Amygdala (tissue), 56 donors: ENCODE measurements at regions not wholly inside any gene's neighbourhood (a gene's known extent, or its start where the extent isn't known, plus 50 kb on each side); places are given as distances from the start of the nearest gene placed in this dataset.
A peak's percentile ranks its signal among the peaks of the same experiment; 100 is the strongest.

ENCODE experiments used
- DNase-seq, 56 donors: peaks; one replicate each; lab custom pipeline; 2025; lab: John Stamatoyannopoulos, UW

DNA sequence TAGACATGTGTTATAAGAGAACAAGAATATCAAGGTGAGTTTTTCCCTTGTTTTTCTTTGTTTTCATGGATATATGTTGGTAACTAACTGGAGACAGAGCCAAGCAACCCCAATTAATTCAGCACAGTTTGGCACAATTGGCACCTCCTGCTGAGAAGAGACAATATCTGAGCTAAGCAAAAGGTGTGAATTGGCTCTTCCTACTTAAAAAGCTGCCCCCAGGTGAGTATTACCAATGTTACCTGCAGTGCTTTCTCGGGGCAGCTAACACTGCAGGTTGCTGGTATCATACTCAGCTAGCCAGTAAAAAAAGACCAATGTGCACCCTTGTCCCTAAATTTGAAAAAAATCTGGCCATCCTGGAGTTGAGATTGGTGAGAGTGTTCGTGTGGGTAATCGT lies 871.2 kb upstream of the TENM3 start:
- no peak for DNase-seq

GRCh38 chr4:181376058-181376457 lies 867.1 kb upstream of the TENM3 start:
- DNase-seq: no peak

DNA sequence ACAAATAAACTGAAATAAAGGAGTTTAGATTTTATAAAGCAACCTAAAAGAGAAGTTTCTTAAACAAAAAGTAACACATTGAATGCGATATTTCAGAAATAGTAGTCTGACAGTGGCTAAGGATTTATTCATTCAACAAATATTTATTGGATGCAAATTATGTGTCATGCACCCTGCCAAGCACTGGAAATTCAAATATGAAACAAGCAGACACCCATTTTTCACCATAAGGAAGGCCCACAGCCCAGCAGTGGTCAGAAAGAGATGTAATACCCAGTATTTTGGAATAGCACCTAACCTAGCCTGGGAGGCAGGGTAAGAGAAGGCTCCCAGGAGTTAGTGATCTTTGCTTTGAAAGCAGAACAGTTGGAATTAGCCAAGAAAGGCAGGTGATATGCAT lies 855.1 kb upstream of the TENM3 start:
- no peak for DNase-seq

- DNase-seq: no peak
Measured at GRCh38 chr4:181416966-181417365, 826.2 kb upstream of the TENM3 start.

DNA sequence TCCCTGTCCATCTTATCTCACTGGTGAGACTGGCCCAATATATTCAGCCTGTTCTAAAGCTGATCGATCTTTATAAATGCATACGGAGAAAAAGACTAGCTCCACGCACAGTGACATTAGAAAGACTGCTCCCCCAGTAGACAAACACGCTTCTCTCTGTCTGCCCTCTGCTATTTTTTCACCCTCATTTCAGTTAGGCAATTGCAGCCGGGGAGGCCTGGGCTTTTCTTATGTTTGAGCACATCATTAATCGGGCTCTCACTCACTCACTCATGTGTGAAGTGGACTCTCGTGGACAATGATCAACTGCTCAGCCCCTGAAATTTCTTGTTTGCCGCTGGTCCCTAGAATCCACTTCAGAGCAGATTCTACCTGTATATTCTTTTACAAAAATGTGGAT lies 824.7 kb upstream of the TENM3 start:
- DNase-seq: no peak

GRCh38 chr4:181420950-181421349 lies 822.3 kb upstream of the TENM3 start:
- DNase-seq: no peak

DNA sequence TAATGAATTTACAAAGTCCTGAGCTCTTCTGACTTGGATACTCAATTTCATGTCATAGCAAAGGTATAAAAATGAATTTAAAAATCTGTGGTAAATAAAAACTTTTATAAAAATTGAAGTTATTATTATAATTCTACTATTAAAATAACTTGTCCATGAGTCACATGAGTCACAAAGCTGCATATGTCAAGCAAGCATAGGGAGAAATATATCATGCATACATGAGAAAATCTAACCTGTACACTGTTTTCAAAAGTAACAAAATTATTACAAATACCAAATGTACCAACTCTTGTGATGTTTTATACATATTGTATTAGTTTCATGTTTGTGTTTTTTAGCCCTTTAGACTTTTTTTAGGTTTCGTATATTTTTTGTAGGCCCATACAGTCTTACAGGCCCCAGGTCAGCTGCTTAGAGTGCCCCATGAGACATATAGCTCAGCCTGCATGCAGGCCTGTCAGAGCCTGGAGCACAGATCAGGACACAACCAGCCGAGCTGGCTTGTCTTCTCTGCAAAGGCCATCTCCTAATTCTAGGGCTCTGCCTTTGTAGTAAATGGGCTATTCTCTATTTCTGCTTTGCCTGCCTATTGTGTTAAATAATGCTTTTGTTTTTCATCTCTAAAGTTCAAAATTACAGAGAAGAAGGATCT lies 818.7 kb upstream of the TENM3 start:
- DNase-seq: no peak

- DNase-seq: no peak
Measured at GRCh38 chr4:181427076-181427475, 816.1 kb upstream of the TENM3 start.

- DNase-seq: no peak
Measured at GRCh38 chr4:181431006-181431405, 812.2 kb upstream of the TENM3 start.

GRCh38 chr4:181431661-181432060 lies 811.5 kb upstream of the TENM3 start:
- no peak for DNase-seq

- DNase-seq: peak in 1 of 56 donors; percentile 0
Measured at GRCh38 chr4:181432335-181432734, 810.9 kb upstream of the TENM3 start.

DNA sequence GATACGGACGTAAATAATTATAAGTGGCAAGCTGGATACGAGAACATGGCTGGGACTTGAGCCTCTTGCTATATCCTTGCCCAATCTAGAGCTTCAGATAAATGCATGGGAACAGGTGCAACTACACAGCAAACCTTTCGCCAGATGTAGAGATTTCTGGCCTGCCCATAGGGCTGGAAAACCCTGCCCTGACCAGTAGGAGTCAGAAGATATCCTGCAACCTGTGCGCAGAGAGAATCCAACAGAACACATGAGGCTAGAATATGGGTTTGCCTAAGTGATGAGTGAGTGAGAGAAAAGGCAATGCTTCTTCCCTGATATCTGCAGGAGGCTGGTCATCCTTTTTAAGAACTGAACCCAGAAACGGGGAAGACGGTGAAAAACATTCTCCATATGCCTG lies 805.3 kb upstream of the TENM3 start:
- no peak for DNase-seq

DNA sequence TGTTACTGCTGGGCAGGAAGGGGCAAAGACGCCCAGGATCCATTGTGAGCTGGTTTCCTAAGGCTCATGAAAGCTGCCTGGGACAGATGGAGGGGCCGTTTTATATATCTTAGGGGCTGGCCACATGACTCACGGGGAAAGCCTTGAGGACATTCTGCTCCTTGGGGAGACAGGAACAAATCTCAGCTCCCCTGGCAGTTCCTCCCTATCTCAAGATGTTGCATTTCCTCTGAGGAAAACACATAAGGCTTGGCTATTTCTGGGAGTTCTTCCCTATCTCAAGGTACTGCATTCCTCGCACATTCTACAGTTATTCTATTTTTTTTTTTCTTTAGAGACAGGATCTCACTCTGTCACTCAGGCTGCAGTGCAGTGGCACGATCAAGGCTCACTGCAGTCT lies 804.6 kb upstream of the TENM3 start:
- peak in 2 of 56 donors; percentile 7 to 10 for DNase-seq

DNA sequence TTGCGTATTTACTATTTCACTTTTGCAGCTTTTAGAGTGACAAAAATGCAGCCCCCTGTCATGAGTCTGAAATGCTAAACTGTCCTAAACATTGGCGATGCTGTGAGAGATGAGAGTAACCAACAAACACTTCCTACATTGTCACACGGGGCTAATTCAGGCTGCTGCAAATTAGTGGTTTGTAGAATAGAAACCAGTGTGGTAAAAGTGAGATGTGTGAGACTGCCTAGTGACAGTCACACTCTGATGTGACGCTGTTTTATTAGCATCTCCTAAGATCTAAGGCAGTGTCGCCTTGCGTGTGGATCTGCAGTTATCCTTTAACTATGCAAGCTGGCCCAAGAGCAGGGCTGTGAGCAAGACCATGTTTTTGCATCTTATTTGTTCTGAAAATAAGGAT lies 800.2 kb upstream of the TENM3 start:
- no peak for DNase-seq

DNA sequence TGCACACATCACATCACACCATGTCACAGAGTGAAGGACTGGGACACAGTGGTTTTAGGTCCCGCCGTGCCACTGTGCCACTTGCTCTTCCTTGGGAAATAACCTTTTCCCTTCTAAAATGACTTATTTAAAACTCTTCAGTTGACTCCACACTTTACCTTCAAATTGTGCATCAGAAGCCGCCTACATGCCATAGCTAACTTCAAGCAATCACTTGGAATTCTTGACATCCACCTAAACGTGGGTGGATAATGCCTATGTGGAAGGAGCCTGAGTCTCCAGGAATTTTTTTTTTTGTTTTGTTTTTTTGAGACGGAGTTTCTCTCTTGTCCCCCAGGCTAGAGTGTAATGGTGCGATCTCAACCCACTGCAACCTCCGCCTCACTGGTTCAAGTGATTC lies 777.4 kb upstream of the TENM3 start:
- DNase-seq: no peak

GRCh38 chr4:181468451-181468850 lies 774.8 kb upstream of the TENM3 start:
- no peak for DNase-seq

DNA sequence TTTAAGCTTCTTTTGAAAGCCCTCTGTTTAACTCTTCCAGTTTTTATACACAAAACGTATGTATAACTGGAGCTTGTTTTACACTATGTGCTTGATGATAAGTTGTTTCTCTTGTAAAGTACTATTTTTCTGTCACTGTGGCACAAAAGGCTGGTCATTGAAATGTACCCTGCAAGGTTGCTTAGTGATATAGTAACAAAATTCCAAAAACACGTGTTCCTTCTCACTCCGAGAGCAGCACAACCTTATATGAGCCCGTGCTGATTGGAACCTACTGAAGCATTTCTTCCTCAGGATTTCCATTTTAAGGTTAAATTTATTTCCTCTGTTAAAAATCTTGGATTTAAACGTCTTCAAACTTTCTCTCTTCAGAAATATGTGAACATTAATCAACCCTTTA lies 772.9 kb upstream of the TENM3 start:
- DNase-seq: no peak

DNA sequence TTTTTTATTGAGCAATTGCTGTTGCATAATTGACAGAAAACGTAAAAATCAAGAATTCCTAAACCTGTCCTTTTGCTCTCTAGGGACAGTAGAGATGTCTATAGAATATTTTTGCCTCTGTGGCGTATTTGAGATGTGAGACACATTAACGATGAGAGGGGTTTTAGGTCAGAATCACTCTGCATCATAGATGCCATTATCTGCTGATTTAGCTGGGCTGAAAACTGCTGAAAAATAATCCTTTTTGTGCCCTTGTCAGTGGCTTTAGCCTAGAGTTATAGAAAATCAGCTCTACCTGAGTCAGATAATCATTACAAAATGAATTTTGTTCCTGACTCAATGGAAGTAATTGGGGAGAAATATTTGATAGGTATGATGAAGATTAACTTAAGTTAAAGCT lies 767.8 kb upstream of the TENM3 start:
- DNase-seq: no peak

- peak in 1 of 56 donors; percentile 15 for DNase-seq
Measured at GRCh38 chr4:181475781-181476507, 767.3 kb upstream of the TENM3 start.

DNA sequence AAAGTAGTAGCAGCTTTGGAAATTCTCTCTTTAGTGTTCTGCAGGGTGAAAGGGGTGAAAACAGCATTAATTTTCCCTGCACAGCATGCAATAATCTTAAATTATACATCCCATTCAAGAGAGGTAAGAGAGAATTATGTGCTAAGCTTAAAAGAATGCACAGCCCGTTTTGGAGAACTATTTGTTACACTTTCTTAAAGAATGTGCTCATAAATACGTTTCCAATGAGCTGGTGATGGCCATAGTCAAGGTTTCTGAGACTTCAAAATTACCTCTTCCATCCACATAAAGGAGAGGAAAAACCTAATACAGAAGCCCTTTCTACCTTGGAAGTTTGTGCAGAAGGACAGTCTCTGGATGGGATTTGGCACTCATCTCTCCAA lies 766.7 kb upstream of the TENM3 start:
- DNase-seq: no peak

GRCh38 chr4:181477591-181477990 lies 765.6 kb upstream of the TENM3 start:
- no peak for DNase-seq

DNA sequence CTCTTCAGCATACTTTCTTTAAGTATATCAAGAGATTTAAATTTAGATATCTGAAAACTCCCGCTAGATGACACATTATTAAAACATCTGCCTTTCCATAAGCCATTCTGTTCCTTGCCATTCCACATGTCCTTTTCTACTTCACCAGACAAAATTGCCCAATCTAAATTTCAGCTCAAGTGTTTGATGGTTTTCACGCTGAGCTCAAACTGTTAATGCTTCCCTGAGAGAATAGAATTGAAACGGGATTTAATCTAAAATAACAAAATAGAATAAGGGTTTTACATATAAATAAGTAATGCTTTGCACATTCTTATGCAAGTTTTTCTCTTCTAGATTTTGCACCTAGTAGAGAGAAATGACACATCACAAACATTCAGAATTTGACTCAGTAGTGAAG lies 764.5 kb upstream of the TENM3 start:
- DNase-seq: no peak

DNA sequence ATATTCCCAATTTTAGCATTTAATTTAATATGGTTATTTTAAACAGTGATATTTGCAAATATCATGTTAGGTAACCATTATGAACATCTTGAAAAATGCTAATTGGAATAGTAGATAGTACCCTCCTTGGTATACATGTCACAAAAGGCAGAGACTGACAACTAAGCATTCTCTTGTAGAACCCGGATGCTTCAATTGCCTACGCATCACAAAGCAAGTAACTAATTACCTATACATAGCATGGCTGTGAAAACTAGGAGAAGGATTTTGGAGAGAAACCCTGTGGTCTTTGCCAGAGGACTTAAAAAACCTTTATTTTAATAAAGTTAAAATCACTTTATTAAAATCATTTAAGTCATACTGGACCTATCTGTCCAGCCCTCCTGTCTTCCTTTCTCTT lies 764.1 kb upstream of the TENM3 start:
- no peak for DNase-seq
